NCI-H2171 (cell line): ENCODE measurements at regions not wholly inside any gene's neighbourhood (a gene's known extent, or its start where the extent isn't known, plus 50 kb on each side); places are given as distances from the start of the nearest gene placed in this dataset.
"Not testable (repeated sequence)": the region's sequence is repeated elsewhere in the genome, so short reads cannot be mapped to it uniquely, and the experiment has no call there.

Experiments
- DNase-seq: peaks from one replicate; lab custom pipeline; 2025; lab: John Stamatoyannopoulos, UW

GRCh38 chr5:158446761-158447160, 587.8 kb upstream of the CLINT1 start:
- not testable (repeated sequence) for DNase-seq

- not testable (repeated sequence) for DNase-seq
These were observed 580.3 kb upstream of the CLINT1 start for GRCh38 chr5:158439204-158439603.

- no peak for DNase-seq
These were observed 577.5 kb upstream of the CLINT1 start for GRCh38 chr5:158436271-158437065.

GRCh38 chr5:158435161-158435616, 576.2 kb upstream of the CLINT1 start:
- DNase-seq, result no peak

- DNase-seq, result no peak
These were observed 575.8 kb upstream of the CLINT1 start for GRCh38 chr5:158434749-158435148.

- DNase-seq, result no peak
These were observed 574.7 kb upstream of the CLINT1 start for GRCh38 chr5:158433634-158434033.

- DNase-seq, result no peak
These were observed 572.6 kb upstream of the CLINT1 start for GRCh38 chr5:158431369-158432029.

- DNase-seq, result no peak
These were observed 571.8 kb upstream of the CLINT1 start for GRCh38 chr5:158430798-158431167.

- no peak for DNase-seq
These were observed 571.3 kb upstream of the CLINT1 start for GRCh38 chr5:158430166-158430797.

- DNase-seq, result no peak
These were observed 570.6 kb upstream of the CLINT1 start for GRCh38 chr5:158429564-158429963.

GRCh38 chr5:158423623-158424200, 564.8 kb upstream of the CLINT1 start:
- no peak for DNase-seq

GRCh38 chr5:158422653-158423515, 563.9 kb upstream of the CLINT1 start:
- no peak for DNase-seq

GRCh38 chr5:158421319-158421718, 562.4 kb upstream of the CLINT1 start:
- DNase-seq, result no peak

GRCh38 chr5:158419186-158419585, 560.2 kb upstream of the CLINT1 start:
- no peak for DNase-seq

- no peak for DNase-seq
These were observed 555.8 kb upstream of the CLINT1 start for GRCh38 chr5:158414780-158415179.

GRCh38 chr5:158414333-158414762, 555.4 kb upstream of the CLINT1 start:
- DNase-seq, result no peak

- DNase-seq, result no peak
These were observed 554.3 kb upstream of the CLINT1 start for GRCh38 chr5:158413122-158413680.

- DNase-seq, result no peak
These were observed 552.0 kb upstream of the CLINT1 start for GRCh38 chr5:158410976-158411375.

- DNase-seq, result no peak
These were observed 550.6 kb upstream of the CLINT1 start for GRCh38 chr5:158409507-158409906.

GRCh38 chr5:158407824-158408195, 548.9 kb upstream of the CLINT1 start:
- no peak for DNase-seq
